GM10266 (cell line): ENCODE measurements at regions not wholly inside any gene's neighbourhood (a gene's known extent, or its start where the extent isn't known, plus 50 kb on each side); places are given as distances from the start of the nearest gene placed in this dataset.

ENCODE experiments used
- DNase-seq: peaks from one replicate; pipeline ENCODE4 v3.0.0; 2012; ENCODE audit errors: extremely low spot score
- CTCF ChIP-seq: IDR thresholded peaks from 2 replicates; pipeline ENCODE4 v1.5.1; 2012; ENCODE audit warnings: mild to moderate bottlenecking, low read depth; ENCODE audit not compliant: control insufficient read depth, insufficient read depth; ENCODE audit errors: missing control alignments

GRCh38 chr22:47249370-47249928 is 487.0 kb downstream of the TBC1D22A start:
- TF ChIP-seq CTCF = no peak
- DNase-seq = no peak

DNA sequence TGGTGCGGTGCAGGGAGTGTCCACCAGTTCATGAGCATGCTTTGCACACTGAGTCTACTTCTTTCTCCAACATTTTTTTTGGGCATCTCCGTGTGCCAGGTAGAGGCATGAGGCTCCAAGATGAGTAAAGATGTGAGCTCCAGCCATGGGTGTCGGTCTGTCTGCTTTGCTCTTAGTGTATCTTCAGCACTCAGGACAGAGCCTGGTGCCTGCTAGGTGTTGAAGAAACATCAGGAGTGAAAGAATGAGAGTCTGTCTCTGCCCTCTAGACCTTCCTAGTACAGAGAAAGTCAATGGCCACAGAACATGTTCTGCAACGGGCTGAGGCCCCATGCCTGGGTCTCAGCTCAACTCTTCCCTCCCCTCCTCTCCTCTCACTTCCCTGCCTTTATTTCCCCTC is 486.5 kb downstream of the TBC1D22A start:
- no peak for DNase-seq
- no peak for TF ChIP-seq CTCF

DNA sequence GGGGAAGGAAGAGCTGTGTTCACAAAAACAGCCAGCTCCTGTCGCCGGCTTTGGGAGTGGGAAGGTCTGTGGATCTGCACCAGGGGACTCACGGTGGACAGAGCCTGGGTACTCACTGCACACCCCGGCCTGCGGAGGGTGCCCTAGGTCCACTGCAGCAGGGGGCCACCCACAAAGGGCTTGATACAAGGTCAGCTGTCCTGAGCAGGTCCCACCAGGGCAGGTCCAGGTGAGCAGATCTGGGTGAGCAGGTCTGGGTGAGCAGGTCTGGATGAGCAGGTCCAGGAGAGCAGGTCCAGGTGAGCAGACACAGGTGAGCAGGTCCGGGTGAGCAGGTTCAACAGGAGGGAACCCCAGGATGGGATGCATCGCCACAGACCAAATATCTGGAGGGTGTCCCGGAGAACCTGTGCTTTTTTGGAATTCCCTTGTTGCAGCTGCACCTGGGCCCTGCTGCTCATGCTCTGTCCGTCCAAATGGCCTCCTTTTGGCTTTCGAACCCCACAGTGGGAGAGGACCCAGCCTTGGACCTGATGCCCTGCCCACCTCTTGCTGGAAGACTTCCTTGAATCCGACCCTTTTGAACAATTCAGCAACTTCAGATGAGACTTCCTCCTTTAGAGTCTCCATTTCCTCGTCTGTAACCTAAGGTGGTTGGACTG is 485.3 kb downstream of the TBC1D22A start:
- no peak for TF ChIP-seq CTCF

GRCh38 chr22:47245786-47246185 is 483.3 kb downstream of the TBC1D22A start:
- no peak for TF ChIP-seq CTCF
- DNase-seq = no peak

More for the DNA sequence above, 485.3 kb downstream of the TBC1D22A start:
- no peak for DNase-seq

DNA sequence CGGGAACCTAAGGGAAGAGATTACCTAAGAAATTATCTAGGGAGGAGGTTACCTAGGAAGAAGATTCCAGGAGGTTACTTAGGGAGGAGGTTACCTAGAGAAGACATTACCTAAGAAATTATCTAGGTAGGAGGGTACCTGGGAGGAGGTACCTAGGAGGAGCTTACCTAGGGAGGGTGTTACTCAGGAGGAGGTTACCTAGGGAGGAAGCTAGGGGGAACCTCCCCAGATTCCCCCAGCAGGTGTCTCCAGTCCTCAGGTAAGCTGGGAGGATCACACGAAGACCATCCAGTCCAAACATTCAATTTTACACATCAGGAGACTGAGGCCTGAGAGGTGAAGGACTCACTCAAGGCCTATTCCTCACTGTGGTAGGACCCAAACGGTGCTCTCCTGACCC is 482.8 kb downstream of the TBC1D22A start:
- TF ChIP-seq CTCF = no peak
- no peak for DNase-seq

DNA sequence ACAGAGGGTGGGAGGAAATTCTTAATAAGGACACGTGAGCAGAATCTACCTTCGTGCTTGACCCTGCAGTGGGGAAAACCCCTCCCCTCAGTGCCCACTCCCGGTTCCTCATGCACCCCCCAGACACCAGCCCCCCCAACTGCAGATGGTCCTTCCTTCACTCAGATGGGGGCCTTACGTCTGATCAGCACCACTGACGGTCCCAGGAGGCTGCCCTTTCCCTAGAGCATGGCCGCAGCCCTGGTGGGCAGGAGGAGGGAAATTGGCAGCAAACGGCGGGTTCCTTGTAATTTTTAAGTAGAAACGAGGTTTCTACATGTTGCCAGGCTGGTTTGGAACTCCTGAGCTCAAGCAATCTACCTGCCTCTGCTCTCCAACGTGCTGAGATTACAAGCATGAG is 477.7 kb downstream of the TBC1D22A start:
- no peak for TF ChIP-seq CTCF
- no peak for DNase-seq

DNA sequence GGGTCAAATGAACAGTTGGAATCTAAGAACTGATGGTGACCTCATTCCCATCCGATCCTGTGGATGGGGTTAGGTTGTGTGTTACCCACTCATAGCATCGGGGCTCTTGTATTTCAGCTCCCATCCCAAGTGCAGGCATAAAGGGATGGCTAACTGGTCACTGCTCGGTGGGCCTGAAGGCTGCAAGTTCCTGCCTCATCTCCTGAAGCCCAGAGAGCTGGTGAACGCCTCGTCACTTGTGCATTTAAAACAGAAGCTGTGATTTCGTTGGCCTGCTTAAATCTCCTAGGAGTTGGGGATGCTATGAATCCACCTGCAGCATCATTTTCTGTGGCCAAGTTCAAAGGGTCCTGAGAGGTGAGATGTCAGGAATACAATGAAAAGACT is 477.0 kb downstream of the TBC1D22A start:
- no peak for DNase-seq
- TF ChIP-seq CTCF = no peak
